ENCODE measurements at regions not wholly inside any gene's neighbourhood (a gene's known extent, or its start where the extent isn't known, plus 50 kb on each side); places are given as distances from the start of the nearest gene placed in this dataset.

DNA sequence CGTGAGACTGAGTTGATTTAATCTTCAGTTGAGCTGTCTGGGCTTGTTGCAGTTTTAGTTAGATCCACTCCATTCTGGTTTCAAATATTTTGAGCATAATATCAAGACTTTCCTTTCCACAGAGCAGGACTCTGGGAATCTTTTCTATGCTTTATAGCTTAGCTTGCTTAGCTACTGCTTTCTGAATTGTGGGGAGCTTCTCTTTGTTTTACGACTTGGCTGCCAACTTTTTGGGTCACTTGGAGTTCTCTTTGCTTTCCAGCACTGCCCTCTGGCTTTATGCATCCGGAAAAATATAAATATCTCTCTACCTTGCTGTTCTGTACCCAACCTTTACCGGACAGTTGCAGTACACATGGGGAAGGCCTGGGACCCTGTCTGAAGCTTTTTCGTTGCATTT lies 292.1 kb downstream of the STIM2 start:
- FAIRE-seq, result no peak
- no peak for TF ChIP-seq POLR2AphosphoS5 (IDR thresholded peaks at IDR 0.05; ENCODE audit: low read depth, low read length)
- no peak for TF ChIP-seq POLR2A (IDR thresholded peaks at IDR 0.05; ENCODE audit: low read depth, low read length)
- no peak for TF ChIP-seq TAF1 (IDR thresholded peaks at IDR 0.05; ENCODE audit: borderline replicate concordance, low read depth, low read length)
- DNase-seq (ENCODE audit: insufficient read length), result no peak

DNA sequence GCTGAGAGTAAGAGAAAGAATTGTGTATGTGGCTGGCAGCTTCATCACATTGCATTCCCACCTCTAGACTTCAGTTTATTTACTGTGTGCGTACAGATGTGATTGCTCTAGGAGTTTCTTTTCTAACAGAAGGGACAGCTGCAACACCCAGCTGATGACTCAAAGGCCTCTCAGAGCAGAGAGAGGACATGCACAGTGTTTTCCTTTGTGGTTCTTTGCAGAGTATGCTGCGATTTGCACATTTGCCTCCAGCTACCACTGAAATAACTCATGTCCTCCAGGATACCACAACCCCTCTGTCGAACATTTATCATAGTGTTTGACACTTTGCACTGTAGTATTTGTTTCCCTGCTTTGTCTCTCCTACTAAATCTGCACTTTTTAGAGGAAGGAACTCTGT lies 294.1 kb downstream of the STIM2 start:
- FAIRE-seq, result no peak
- DNase-seq (ENCODE audit: insufficient read length), result no peak
- TF ChIP-seq TAF1 (IDR thresholded peaks at IDR 0.05; ENCODE audit: borderline replicate concordance, low read depth, low read length) (no peak), POLR2AphosphoS5 (IDR thresholded peaks at IDR 0.05; ENCODE audit: low read depth, low read length) (no peak), POLR2A (IDR thresholded peaks at IDR 0.05; ENCODE audit: low read depth, low read length) (no peak)

DNA sequence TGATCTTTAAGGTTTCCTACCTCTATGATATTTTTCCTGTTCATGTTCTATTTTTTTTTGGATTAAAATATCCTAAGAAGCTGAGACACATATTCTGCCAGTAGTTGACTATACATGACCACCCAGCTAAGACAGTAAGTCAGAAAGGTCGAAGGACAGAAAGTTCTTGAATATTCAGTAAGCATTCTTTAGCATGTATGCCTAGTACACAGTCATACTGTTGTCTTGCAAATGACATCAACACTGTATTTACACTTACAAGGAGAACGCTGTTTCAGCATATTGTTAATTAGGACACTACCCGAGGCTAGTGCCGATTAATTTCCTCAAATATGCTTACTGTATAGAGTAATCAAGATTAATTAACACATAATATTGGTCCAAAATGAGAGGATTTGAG lies 300.6 kb downstream of the STIM2 start:
- TF ChIP-seq POLR2AphosphoS5 (IDR thresholded peaks at IDR 0.05; ENCODE audit: low read depth, low read length) (no peak), POLR2A (IDR thresholded peaks at IDR 0.05; ENCODE audit: low read depth, low read length) (no peak), TAF1 (IDR thresholded peaks at IDR 0.05; ENCODE audit: borderline replicate concordance, low read depth, low read length) (no peak)
- FAIRE-seq (no peak), DNase-seq (ENCODE audit: insufficient read length) (no peak)

DNA sequence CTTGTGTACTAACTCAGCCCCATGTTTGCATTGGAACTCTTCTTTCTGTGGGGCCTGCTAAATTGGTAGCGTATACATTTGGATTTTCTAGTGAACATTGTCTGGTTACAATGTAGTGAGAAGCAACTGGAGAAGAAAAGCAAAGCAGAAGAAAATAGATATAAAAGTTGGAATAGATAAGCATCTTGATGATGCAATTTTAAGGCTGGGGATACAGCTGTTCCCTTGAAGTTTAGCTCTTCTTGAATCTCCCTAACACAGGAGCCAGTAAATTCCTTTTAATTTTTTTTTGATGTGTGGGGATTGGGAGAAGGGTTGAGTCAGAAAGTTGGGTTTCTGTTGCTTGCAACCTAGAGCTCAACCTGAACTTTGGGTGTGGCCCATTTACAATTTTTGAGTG lies 308.1 kb downstream of the STIM2 start:
- FAIRE-seq (no peak), DNase-seq (ENCODE audit: insufficient read length) (no peak)
- TF ChIP-seq POLR2AphosphoS5 (IDR thresholded peaks at IDR 0.05; ENCODE audit: low read depth, low read length) (no peak), TAF1 (IDR thresholded peaks at IDR 0.05; ENCODE audit: borderline replicate concordance, low read depth, low read length) (no peak), POLR2A (IDR thresholded peaks at IDR 0.05; ENCODE audit: low read depth, low read length) (no peak)

DNA sequence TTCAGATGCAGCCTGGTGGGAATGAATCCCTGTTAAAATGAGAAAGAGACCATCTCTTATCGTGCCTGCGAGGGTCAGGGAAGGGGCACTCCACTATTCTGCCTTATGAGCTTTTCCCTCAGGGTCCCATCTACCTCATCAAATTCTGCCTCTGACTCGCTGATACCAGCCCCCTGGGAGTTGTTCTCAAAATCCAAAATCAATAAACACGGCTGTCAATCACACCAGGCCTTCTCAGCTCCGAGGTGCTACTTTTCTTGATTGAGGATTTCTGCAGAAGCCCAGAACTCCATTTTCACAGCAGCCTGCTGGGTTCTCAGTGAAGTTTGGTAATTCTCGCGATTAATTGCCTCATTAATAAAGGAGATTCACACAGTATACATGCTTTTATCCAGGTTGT lies 312.6 kb downstream of the STIM2 start:
- FAIRE-seq, result no peak
- no peak for TF ChIP-seq TAF1 (IDR thresholded peaks at IDR 0.05; ENCODE audit: borderline replicate concordance, low read depth, low read length)
- no peak for TF ChIP-seq POLR2A (IDR thresholded peaks at IDR 0.05; ENCODE audit: low read depth, low read length)
- no peak for TF ChIP-seq POLR2AphosphoS5 (IDR thresholded peaks at IDR 0.05; ENCODE audit: low read depth, low read length)
- DNase-seq (ENCODE audit: insufficient read length), result no peak

DNA sequence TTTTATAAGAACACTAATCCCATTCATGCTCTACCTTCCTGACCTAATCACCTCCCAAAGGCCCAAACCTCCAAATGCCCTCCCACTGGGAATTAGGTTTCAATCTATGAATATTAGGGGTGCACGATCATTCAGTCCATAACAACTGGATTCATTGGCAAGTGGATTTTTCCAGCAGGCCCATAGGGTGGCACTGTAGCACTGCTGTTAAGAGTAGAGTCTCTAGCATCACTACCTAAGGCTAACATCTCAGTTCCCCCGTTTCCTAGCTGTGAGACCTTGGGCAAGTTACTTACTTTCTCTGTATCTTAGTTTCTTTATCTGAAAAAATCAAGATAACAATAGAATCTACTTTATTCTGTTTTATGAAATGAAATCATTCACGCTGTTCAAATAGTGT lies 315.8 kb downstream of the STIM2 start:
- TF ChIP-seq TAF1 (IDR thresholded peaks at IDR 0.05; ENCODE audit: borderline replicate concordance, low read depth, low read length) (no peak), POLR2A (IDR thresholded peaks at IDR 0.05; ENCODE audit: low read depth, low read length) (no peak), POLR2AphosphoS5 (IDR thresholded peaks at IDR 0.05; ENCODE audit: low read depth, low read length) (no peak)
- DNase-seq (ENCODE audit: insufficient read length) (no peak), FAIRE-seq (no peak)

DNA sequence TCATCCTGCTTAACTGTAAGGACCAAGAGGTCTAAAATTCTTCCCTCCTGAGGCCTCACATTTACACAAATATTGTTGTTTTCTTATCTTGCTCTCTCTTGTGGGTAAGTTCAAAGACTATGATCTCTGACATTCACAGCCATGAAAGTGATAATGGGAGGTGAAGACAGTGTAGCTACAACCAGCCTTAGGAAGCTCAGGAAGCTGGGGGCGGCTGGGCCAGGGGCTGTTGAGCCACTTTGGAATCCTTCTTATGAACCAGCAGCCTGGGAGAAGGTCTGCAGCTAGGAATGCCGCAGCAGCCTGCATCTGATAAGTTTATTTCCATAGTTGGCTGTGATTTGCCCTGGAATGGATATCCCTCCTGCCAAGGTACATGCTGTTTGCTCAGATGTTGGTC lies 316.2 kb downstream of the STIM2 start:
- TF ChIP-seq POLR2AphosphoS5 (IDR thresholded peaks at IDR 0.05; ENCODE audit: low read depth, low read length) (no peak), TAF1 (IDR thresholded peaks at IDR 0.05; ENCODE audit: borderline replicate concordance, low read depth, low read length) (no peak), POLR2A (IDR thresholded peaks at IDR 0.05; ENCODE audit: low read depth, low read length) (no peak)
- FAIRE-seq, result no peak
- DNase-seq (ENCODE audit: insufficient read length), result no peak

DNA sequence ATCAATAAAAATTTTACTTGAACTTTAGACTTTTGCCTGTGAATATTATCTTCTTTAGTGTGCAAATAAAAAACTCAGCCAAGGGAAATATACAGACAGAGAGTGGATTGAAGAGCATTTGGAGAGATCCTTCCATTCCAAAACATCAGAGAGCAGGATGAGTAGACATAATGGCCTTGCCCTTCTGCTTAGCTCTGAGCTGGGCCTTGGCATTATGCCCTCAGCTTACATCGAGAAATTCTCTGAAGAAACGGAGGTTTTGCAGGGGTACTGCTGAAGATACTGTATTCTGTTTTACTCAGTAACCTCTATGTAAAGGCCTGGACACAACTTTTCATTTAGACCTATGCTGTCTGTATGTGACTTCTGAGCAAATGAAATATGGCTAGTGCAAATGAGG lies 317.4 kb downstream of the STIM2 start:
- TF ChIP-seq POLR2AphosphoS5 (IDR thresholded peaks at IDR 0.05; ENCODE audit: low read depth, low read length), result no peak
- no peak for TF ChIP-seq TAF1 (IDR thresholded peaks at IDR 0.05; ENCODE audit: borderline replicate concordance, low read depth, low read length)
- no peak for TF ChIP-seq POLR2A (IDR thresholded peaks at IDR 0.05; ENCODE audit: low read depth, low read length)
- DNase-seq (ENCODE audit: insufficient read length), result no peak
- no peak for FAIRE-seq

DNA sequence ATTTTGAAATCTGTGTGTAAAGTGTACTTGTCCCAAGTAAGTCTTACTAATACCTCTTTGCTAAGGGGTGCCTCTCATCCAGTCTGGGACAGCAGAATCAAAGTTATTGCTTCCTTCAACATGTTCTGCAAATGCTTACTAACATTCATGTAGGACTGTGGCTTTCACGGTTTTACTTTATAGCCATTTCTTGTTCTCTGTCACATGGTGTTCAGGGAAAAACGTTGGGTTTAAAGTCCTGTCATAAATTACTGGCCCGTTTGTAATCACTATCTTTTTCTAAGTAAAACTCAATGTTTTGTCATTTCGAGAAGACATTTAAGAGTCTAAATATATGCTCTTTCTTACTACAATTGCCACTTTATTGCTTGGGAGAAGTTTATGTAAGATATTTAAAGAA lies 321.1 kb downstream of the STIM2 start:
- TF ChIP-seq TAF1 (IDR thresholded peaks at IDR 0.05; ENCODE audit: borderline replicate concordance, low read depth, low read length) (no peak), POLR2A (IDR thresholded peaks at IDR 0.05; ENCODE audit: low read depth, low read length) (no peak), POLR2AphosphoS5 (IDR thresholded peaks at IDR 0.05; ENCODE audit: low read depth, low read length) (no peak)
- no peak for FAIRE-seq
- DNase-seq (ENCODE audit: insufficient read length), result no peak

DNA sequence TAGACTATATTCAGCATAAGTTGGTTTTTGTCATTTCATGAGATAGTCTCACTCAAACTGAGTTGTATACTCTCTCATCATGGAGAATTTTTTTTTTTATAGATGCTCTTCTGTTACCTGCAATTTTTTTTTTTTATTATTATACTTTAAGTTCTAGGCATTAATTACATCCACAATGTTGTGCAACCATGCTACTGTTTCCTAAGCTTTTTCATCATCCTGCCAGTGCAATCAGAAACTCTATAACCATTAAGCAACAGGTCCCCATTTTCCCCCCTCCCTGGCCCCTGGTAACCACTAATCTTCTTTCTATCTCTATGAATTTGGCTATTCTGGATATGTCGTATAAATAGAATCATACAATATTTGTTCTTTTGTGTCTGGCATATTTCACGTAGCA lies 321.6 kb downstream of the STIM2 start:
- TF ChIP-seq TAF1 (IDR thresholded peaks at IDR 0.05; ENCODE audit: borderline replicate concordance, low read depth, low read length), result no peak
- no peak for TF ChIP-seq POLR2AphosphoS5 (IDR thresholded peaks at IDR 0.05; ENCODE audit: low read depth, low read length)
- TF ChIP-seq POLR2A (IDR thresholded peaks at IDR 0.05; ENCODE audit: low read depth, low read length), result no peak
- DNase-seq (ENCODE audit: insufficient read length) (no peak), FAIRE-seq (no peak)

DNA sequence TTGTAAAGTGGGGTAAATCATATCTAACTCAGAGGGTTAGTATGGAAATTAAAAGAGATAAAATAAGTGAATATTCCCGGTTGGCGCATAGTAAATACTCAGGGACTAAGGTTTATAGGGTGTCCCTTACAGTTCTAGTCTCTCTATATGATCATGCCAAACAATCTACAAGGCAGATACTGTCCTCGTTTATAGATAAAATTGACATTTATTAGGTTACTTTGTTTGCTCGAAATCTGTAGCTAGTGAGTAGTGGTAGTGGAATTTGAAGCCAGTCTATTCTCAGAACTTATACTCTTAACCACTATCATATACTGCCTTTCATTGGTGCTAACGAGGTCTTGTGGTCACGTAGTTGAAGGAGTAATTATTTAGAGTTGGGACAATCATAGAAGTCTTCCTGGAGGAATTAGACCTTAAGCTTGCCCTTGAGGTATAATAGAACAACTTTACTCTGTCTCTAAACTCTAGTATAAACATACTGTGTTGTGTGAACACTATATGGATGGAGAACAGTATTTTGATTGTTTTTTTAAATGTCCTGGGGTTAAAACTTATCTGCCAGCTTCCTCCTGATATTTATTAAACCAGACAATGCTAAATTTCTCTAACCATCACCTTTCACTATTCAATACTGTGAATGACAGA lies 324.0 kb downstream of the STIM2 start:
- FAIRE-seq (no peak), DNase-seq (ENCODE audit: insufficient read length) (no peak)
- TF ChIP-seq POLR2A (IDR thresholded peaks at IDR 0.05; ENCODE audit: low read depth, low read length), result no peak
- TF ChIP-seq TAF1 (IDR thresholded peaks at IDR 0.05; ENCODE audit: borderline replicate concordance, low read depth, low read length), result no peak
- no peak for TF ChIP-seq POLR2AphosphoS5 (IDR thresholded peaks at IDR 0.05; ENCODE audit: low read depth, low read length)

DNA sequence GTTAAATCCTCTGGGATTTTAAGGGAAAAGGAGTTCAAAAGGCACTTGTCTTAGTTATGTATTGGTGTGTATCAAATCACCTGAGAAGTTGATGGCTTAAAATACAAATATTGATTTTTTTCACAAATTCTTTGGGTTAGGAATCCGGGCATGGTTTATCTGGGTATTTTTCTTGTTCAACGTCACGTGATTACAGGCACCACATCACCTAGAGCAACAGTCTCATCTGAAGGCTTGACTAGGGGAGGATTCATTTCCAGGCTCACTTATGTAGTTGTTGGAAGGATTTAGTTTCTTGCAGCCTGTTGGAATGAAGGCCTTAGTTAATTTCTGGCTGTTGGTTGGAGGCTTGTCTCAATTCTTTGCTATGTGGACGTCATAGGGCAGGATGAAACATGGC lies 326.1 kb downstream of the STIM2 start:
- no peak for TF ChIP-seq POLR2A (IDR thresholded peaks at IDR 0.05; ENCODE audit: low read depth, low read length)
- no peak for TF ChIP-seq POLR2AphosphoS5 (IDR thresholded peaks at IDR 0.05; ENCODE audit: low read depth, low read length)
- TF ChIP-seq TAF1 (IDR thresholded peaks at IDR 0.05; ENCODE audit: borderline replicate concordance, low read depth, low read length), result no peak
- no peak for FAIRE-seq
- DNase-seq (ENCODE audit: insufficient read length), result no peak
